GM12864 (cell line): ENCODE measurements at regions not wholly inside any gene's neighbourhood (a gene's known extent, or its start where the extent isn't known, plus 50 kb on each side); places are given as distances from the start of the nearest gene placed in this dataset.
"Not testable (repeated sequence)": the region's sequence is repeated elsewhere in the genome, so short reads cannot be mapped to it uniquely, and the experiment has no call there.

ENCODE experiments used
- DNase-seq: peaks from one replicate; pipeline ENCODE4 v3.0.0-alpha.2; 2011; ENCODE audit warnings: low read depth
- H3K4me3 ChIP-seq: 2 replicates; pipeline ENCODE4 v1.5.1; 2011; ENCODE audit warnings: mild to moderate bottlenecking, low read depth, low read length, control low read depth
- CTCF ChIP-seq: IDR thresholded peaks from 2 replicates; pipeline ENCODE4 v1.5.1; 2011; ENCODE audit warnings: low read depth, mild to moderate bottlenecking, moderate library complexity, low read length, control low read depth, inconsistent platforms; ENCODE audit errors: missing control alignments

GRCh38 chr16:87207965-87208364 is 109.2 kb downstream of the C16orf95 start:
- TF ChIP-seq CTCF, result no peak
- no peak for DNase-seq
- H3K4me3 ChIP-seq, result no peak overlapping the region

GRCh38 chr16:87208968-87209367 is 108.2 kb downstream of the C16orf95 start:
- H3K4me3 ChIP-seq, DNase-seq: not testable (repeated sequence)

GRCh38 chr16:87209808-87210512 is 107.2 kb downstream of the C16orf95 start:
- no peak for DNase-seq
- no peak overlapping the region for H3K4me3 ChIP-seq
- TF ChIP-seq CTCF, result no peak

GRCh38 chr16:87210894-87211293 is 106.3 kb downstream of the C16orf95 start:
- no peak for DNase-seq
- no peak overlapping the region for H3K4me3 ChIP-seq
- no peak for TF ChIP-seq CTCF

- no peak overlapping the region for H3K4me3 ChIP-seq
- no peak for TF ChIP-seq CTCF
- no peak for DNase-seq
Observed at GRCh38 chr16:87212026-87212425, 105.2 kb downstream of the C16orf95 start.

GRCh38 chr16:87213536-87213935 is 103.7 kb downstream of the C16orf95 start:
- no peak overlapping the region for H3K4me3 ChIP-seq
- no peak for TF ChIP-seq CTCF
- no peak for DNase-seq

- no peak for TF ChIP-seq CTCF
- no peak overlapping the region for H3K4me3 ChIP-seq
- DNase-seq, result no peak
Observed at GRCh38 chr16:87216148-87216840, 100.9 kb downstream of the C16orf95 start.
